CD4-positive, CD25-positive, alpha-beta regulatory T cell (primary cell): ENCODE measurements at regions not wholly inside any gene's neighbourhood (a gene's known extent, or its start where the extent isn't known, plus 50 kb on each side); places are given as distances from the start of the nearest gene placed in this dataset.

Source experiments
- ATAC-seq, 2 donors: fragments of 150-1000 bp; cut with Tn5 transposase; one replicate each; pipeline ENCODE4 v1.10.0; 2021; ENCODE audit warnings: low read depth in 2 of 2, moderate number of reproducible peaks in 2 of 2, moderate library complexity in 1 of 2
- DNase-seq, 3 donors: peaks; one replicate each; pipeline versions ENCODE4 v3.0.0 to v3.0.0-alpha.2; 2012 to 2022; ENCODE audit warnings: mixed read lengths in 1 of 3
- H3K27ac ChIP-seq: one replicate; pipeline ENCODE4 v1.7.0; 2013; ENCODE audit warnings: mild to moderate bottlenecking, low read length; ENCODE audit not compliant: insufficient read depth, poor library complexity, severe bottlenecking
- H3K27me3 ChIP-seq: one replicate; pipeline ENCODE4 v1.7.0; 2013; ENCODE audit warnings: low read length; ENCODE audit not compliant: control insufficient read depth, insufficient read depth
- H3K36me3 ChIP-seq: one replicate; pipeline ENCODE4 v1.7.0; 2013; ENCODE audit warnings: mild to moderate bottlenecking, low read length, moderate library complexity; ENCODE audit not compliant: control insufficient read depth, insufficient read depth
- H3K4me1 ChIP-seq: 2 replicates; pipeline ENCODE4 v1.7.0; 2013; ENCODE audit warnings: mild to moderate bottlenecking, low read length; ENCODE audit not compliant: insufficient read depth, control insufficient read depth, poor library complexity, severe bottlenecking
- H3K4me3 ChIP-seq: one replicate; pipeline ENCODE4 v1.7.0; 2013; ENCODE audit warnings: low read depth, mild to moderate bottlenecking, low read length, moderate library complexity
- H3K9me3 ChIP-seq, 2 experiments: 1 replicate in 1 of 2; 2 replicates in 1 of 2; pipeline ENCODE4 v1.7.0; 2013; ENCODE audit warnings: low read length in 2 of 2, mild to moderate bottlenecking in 1 of 2, moderate library complexity in 1 of 2; ENCODE audit not compliant: control insufficient read depth in 2 of 2
- H3K27ac Mint-ChIP-seq, 3 donors: one replicate each; pipeline ENCODE4 v1.8.0; 2020 to 2022; ENCODE audit warnings: mild to moderate bottlenecking in 3 of 3, mixed read lengths in 3 of 3, moderate library complexity in 2 of 3
- H3K27me3 Mint-ChIP-seq: one replicate; pipeline ENCODE4 v1.8.0; 2022; ENCODE audit warnings: mild to moderate bottlenecking, mixed read lengths
- H3K36me3 Mint-ChIP-seq: one replicate; pipeline ENCODE4 v1.8.0; 2020; ENCODE audit warnings: mixed read lengths
- H3K4me1 Mint-ChIP-seq, 4 donors: one replicate each; pipeline ENCODE4 v1.8.0; 2020 to 2022; ENCODE audit warnings: mixed read lengths in 4 of 4, mild to moderate bottlenecking in 1 of 4
- H3K4me3 Mint-ChIP-seq, 4 donors: one replicate each; pipeline ENCODE4 v1.8.0; 2020 to 2022; ENCODE audit warnings: mild to moderate bottlenecking in 4 of 4, mixed read lengths in 4 of 4, moderate library complexity in 3 of 4
- H3K9me3 Mint-ChIP-seq, 7 donors: one replicate each; pipeline ENCODE4 v1.8.0; 2020 to 2022; ENCODE audit warnings: mixed read lengths in 7 of 7, mild to moderate bottlenecking in 3 of 7, moderate library complexity in 2 of 7

DNA sequence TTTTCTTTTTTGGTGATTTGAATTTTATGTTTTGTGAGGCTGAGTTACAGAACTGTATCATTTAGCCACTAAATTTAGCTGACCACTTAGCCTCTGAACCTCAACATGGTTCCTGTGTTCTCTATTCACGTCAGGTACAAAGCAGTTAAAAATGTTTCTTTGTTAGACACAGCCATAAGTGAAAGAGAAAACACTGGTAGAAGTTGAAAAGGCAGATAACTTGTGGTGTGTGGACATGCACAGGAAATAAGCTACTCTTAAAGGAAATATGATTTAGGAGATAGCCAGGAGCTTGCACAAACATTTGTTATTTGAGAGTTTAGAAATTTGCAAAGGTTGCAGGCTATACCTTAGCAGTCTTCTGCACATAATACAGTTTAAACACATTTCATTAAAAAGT lies 171.0 kb upstream of the RPS6KA3 start:
- Histone ChIP-seq H3K4me1 (peaks cover 35% of the 10 kb centered on the region), H3K27ac (peak overlapping the region; percentile 34), H3K36me3 (no peaks in the 10 kb centered on the region), H3K9me3 (no peaks in the 10 kb centered on the region), H3K4me3 (peak overlapping the region; percentile 62), H3K27me3 (no peaks in the 10 kb centered on the region)
- peak overlapping the region; percentile 40 to 79 (median 67) for H3K4me3 Mint-ChIP-seq
- H3K27me3 Mint-ChIP-seq = no peaks in the 10 kb centered on the region
- peak; percentile 71 to 75 for ATAC-seq
- H3K27ac Mint-ChIP-seq = peak overlapping the region; percentile 76 to 96 (median 89)
- H3K36me3 Mint-ChIP-seq = no peaks in the 10 kb centered on the region
- H3K4me1 Mint-ChIP-seq = peaks cover 7 to 63% (median 21%) of the 10 kb centered on the region in 4 donors
- peaks cover 0 to 5% (median 0%) of the 10 kb centered on the region in 7 donors for H3K9me3 Mint-ChIP-seq
- DNase-seq = peak in 2 of 3 donors; percentile 48 to 67

DNA sequence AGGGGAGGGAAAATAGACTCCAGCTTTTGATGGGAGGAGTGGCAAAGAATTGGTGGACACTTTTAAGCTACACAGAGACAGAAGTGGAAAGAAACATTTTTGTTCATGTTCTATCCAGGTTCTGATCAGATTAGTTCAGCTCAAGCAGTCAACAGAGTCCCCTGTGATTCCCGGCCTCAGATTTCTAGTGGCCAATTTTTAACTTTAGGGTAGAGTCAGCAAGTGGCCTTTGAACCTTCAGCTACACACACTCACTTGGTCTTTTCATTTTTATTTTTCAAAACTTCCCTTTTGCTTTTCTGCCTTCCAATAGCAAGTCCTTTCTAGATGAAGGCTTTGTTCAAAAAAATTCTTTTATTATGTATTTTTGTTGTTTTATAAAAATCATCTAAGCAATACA lies 169.2 kb upstream of the RPS6KA3 start:
- Histone ChIP-seq H3K4me3 (no peak overlapping the region), H3K4me1 (peaks cover 28% of the 10 kb centered on the region), H3K27me3 (no peaks in the 10 kb centered on the region), H3K9me3 (no peaks in the 10 kb centered on the region), H3K36me3 (no peaks in the 10 kb centered on the region), H3K27ac (no peak overlapping the region)
- Mint-ChIP-seq H3K4me3 (no peak overlapping the region), H3K27ac (no peak overlapping the region), H3K36me3 (no peaks in the 10 kb centered on the region), H3K27me3 (no peaks in the 10 kb centered on the region), H3K9me3 (peaks cover 0 to 5% (median 0%) of the 10 kb centered on the region in 7 donors), H3K4me1 (peaks cover 7 to 52% (median 18%) of the 10 kb centered on the region in 4 donors)
- DNase-seq (no peak), ATAC-seq (no peak)

DNA sequence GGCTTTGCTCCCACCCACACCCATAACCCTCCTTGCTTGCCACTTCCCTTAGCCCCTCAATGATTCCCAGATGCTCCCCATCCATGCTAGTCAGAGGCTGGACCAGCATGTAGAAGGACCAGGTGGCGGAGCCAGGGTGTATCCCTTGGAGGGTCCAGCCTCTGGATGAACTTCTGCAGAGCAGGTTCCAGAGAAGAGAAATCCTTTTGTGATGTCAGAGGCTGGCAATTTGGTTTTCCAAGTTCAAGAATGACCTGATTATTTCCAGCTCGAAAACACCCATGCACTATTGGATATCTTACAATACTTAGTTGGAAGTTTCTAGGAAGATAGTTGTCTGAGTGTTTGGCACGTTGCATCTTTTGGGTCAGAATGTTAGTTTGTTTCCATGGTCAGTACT lies 168.3 kb upstream of the RPS6KA3 start:
- Mint-ChIP-seq H3K9me3 (peaks cover 0 to 5% (median 0%) of the 10 kb centered on the region in 7 donors), H3K36me3 (no peaks in the 10 kb centered on the region), H3K27ac (no peak overlapping the region), H3K4me3 (no peak overlapping the region), H3K27me3 (no peaks in the 10 kb centered on the region), H3K4me1 (peaks cover 7 to 46% (median 18%) of the 10 kb centered on the region in 4 donors)
- no peaks in the 10 kb centered on the region for H3K27me3 ChIP-seq
- H3K36me3 ChIP-seq = no peaks in the 10 kb centered on the region
- DNase-seq (no peak), ATAC-seq (no peak)
- peaks cover 20% of the 10 kb centered on the region for H3K4me1 ChIP-seq
- H3K4me3 ChIP-seq = no peak overlapping the region
- H3K9me3 ChIP-seq = no peaks in the 10 kb centered on the region
- H3K27ac ChIP-seq = no peak overlapping the region

DNA sequence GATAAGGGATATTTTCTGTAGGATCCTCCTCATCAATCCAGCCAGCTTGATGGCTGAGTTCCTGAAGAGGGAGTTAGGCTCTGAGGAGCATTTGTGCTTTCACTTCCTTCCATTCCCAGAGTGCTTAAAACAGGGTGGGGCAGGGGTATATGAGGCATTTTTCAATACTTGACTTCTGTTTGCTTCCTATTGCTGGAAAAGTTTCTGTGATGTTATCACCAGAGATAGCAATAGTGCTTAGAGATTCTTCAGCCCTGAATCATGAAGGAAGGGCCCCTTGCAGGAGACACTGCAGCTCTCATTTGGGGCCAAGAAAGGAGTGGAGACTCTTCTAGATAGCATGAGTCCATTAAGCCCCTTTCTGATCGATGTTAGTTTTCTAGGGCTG lies 166.7 kb upstream of the RPS6KA3 start:
- H3K4me3 ChIP-seq = no peak overlapping the region
- no peaks in the 10 kb centered on the region for H3K27me3 ChIP-seq
- Mint-ChIP-seq H3K27ac (no peak overlapping the region), H3K4me3 (no peak overlapping the region), H3K4me1 (peaks cover 7 to 43% (median 18%) of the 10 kb centered on the region in 4 donors), H3K9me3 (peaks cover 0 to 5% (median 0%) of the 10 kb centered on the region in 7 donors), H3K36me3 (no peaks in the 10 kb centered on the region), H3K27me3 (no peaks in the 10 kb centered on the region)
- H3K4me1 ChIP-seq = peaks cover 17% of the 10 kb centered on the region
- no peak overlapping the region for H3K27ac ChIP-seq
- H3K36me3 ChIP-seq = no peaks in the 10 kb centered on the region
- ATAC-seq (no peak), DNase-seq (no peak)
- H3K9me3 ChIP-seq = no peaks in the 10 kb centered on the region

DNA sequence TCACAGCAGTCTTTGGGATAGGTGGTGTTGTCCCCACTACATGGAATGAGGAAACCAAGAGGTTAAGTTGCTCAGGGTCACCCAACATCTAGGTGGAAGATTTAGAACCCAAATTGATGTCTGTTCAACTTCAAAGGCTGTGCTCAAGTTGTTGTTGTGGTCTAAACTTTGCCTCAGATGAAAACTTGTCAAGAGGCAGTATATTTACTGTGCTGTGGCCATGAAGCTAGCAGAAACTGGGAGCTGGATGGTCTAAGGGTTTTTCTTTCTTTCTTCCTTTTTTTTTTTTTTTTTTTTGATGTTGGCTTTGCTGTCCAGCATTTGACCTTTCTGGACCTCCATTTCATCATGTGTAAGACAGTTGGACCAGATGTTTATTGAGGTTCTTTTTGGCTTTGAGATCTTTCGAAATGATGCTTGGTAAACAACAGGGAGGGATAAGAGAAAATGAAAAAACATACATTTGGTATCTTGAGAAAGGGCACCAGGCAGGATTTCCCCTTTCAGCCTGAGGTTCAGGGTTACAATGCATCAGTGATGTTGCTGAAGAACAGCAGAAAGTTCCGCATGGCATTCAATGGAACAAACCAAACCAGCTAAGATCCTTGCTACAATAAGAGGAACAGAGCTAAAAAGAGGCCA lies 166.2 kb upstream of the RPS6KA3 start:
- Histone ChIP-seq H3K4me3 (no peak overlapping the region), H3K9me3 (no peaks in the 10 kb centered on the region), H3K27ac (no peak overlapping the region), H3K27me3 (no peaks in the 10 kb centered on the region), H3K36me3 (no peaks in the 10 kb centered on the region), H3K4me1 (peaks cover 11% of the 10 kb centered on the region)
- DNase-seq = no peak
- peaks cover 4 to 38% (median 16%) of the 10 kb centered on the region in 4 donors for H3K4me1 Mint-ChIP-seq
- H3K4me3 Mint-ChIP-seq = peak overlapping the region in 1 of 4 donors; percentile 1
- no peaks in the 10 kb centered on the region for H3K36me3 Mint-ChIP-seq
- no peaks in the 10 kb centered on the region for H3K27me3 Mint-ChIP-seq
- no peak for ATAC-seq
- H3K9me3 Mint-ChIP-seq = peaks cover 0 to 2% (median 0%) of the 10 kb centered on the region in 7 donors
- peak overlapping the region in 1 of 3 donors; percentile 66 for H3K27ac Mint-ChIP-seq

DNA sequence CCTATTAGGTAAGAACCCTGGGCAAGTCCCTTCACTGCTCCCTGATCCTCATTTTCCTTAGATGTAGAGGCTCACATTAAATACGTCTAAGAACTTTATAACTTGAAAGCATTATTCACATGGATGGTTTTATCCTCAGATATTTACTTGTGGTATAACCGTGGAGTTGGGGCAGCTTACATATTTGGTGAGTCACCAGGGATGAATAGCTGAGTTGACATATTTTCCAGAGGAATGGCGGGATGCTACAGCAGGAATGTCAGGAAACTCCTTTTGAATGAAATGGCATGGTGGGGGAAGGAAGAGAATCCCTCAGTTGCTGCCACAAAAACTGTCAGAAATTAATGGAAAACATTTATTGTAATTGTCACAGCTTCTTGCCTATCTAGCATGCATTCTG lies 165.3 kb upstream of the RPS6KA3 start:
- no peak for ATAC-seq
- H3K4me3 ChIP-seq = no peak overlapping the region
- H3K4me1 ChIP-seq = peaks cover 6% of the 10 kb centered on the region
- H3K27ac ChIP-seq = no peak overlapping the region
- no peak overlapping the region for H3K4me3 Mint-ChIP-seq
- no peak overlapping the region for H3K27ac Mint-ChIP-seq
- DNase-seq = no peak
- H3K36me3 Mint-ChIP-seq = no peaks in the 10 kb centered on the region
- no peaks in the 10 kb centered on the region for H3K27me3 ChIP-seq
- no peaks in the 10 kb centered on the region for H3K9me3 ChIP-seq
- H3K4me1 Mint-ChIP-seq = peaks cover 0 to 32% (median 11%) of the 10 kb centered on the region in 4 donors
- no peaks in the 10 kb centered on the region for H3K36me3 ChIP-seq
- no peaks in the 10 kb centered on the region for H3K27me3 Mint-ChIP-seq
- H3K9me3 Mint-ChIP-seq = peaks cover 0 to 1% (median 0%) of the 10 kb centered on the region in 7 donors

DNA sequence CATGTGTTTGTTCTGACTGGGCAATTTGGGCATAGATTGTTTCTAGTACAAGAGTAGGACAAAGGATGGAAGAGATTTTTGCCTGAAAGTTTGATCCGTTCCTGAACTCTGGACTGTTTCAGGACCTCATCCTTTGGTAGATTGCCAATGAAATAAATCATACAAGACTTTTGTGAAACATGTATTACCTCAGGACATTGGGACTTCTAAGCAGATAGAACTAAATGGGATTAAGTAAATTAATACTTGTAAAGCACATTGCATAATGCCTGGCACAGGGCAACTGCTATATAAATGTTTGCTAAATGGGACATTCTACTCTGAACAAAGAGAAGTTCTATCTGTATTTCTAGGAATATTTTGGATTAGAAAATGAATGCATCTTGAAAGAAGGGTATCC lies 164.8 kb upstream of the RPS6KA3 start:
- ATAC-seq (no peak), DNase-seq (no peak)
- no peaks in the 10 kb centered on the region for H3K36me3 Mint-ChIP-seq
- Histone ChIP-seq H3K4me1 (peaks cover 6% of the 10 kb centered on the region), H3K27ac (no peak overlapping the region), H3K36me3 (no peaks in the 10 kb centered on the region), H3K9me3 (no peaks in the 10 kb centered on the region), H3K4me3 (no peak overlapping the region), H3K27me3 (no peaks in the 10 kb centered on the region)
- peaks cover 0 to 30% (median 11%) of the 10 kb centered on the region in 4 donors for H3K4me1 Mint-ChIP-seq
- H3K4me3 Mint-ChIP-seq = no peak overlapping the region
- H3K9me3 Mint-ChIP-seq = peaks cover 0 to 1% (median 0%) of the 10 kb centered on the region in 7 donors
- no peak overlapping the region for H3K27ac Mint-ChIP-seq
- no peaks in the 10 kb centered on the region for H3K27me3 Mint-ChIP-seq

DNA sequence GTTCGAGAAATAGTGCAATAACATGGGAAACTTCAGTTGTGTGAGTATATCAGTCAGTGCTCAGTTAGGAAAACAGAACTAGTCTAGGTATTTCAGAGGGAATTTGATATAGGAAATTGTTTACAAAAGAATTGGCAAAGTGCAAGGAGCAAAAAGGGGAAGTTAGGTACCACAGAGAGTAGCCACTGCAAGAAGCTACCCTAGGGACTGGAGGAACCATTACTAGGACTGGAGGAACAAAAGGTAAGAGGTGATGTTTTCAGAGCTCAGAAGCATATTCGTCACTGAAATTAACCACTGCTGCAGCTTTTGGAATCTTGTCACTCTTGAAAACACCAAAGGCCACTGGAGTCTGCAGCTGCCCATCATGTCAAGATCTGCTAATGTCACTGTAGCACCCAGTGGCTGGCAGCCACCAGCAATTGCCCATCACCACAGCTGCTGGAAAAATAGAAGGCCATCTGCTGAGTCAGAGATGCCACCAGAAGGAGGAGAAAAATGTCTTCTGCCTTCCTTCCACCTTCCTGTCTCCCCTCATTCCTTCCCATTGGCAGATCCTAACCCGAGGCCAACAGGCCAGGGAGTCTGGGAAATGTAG lies 160.6 kb upstream of the RPS6KA3 start:
- no peak for DNase-seq
- Mint-ChIP-seq H3K4me3 (no peak overlapping the region), H3K9me3 (no peaks in the 10 kb centered on the region), H3K36me3 (no peaks in the 10 kb centered on the region), H3K4me1 (peaks cover 0 to 3% (median 1%) of the 10 kb centered on the region in 4 donors), H3K27ac (no peak overlapping the region), H3K27me3 (no peaks in the 10 kb centered on the region)
- Histone ChIP-seq H3K9me3 (no peaks in the 10 kb centered on the region), H3K27me3 (no peaks in the 10 kb centered on the region), H3K4me3 (no peak overlapping the region), H3K36me3 (no peaks in the 10 kb centered on the region), H3K4me1 (no peaks in the 10 kb centered on the region), H3K27ac (no peak overlapping the region)
- ATAC-seq = no peak
